ENCODE measurements at regions not wholly inside any gene's neighbourhood (a gene's known extent, or its start where the extent isn't known, plus 50 kb on each side); places are given as distances from the start of the nearest gene placed in this dataset.

DNA sequence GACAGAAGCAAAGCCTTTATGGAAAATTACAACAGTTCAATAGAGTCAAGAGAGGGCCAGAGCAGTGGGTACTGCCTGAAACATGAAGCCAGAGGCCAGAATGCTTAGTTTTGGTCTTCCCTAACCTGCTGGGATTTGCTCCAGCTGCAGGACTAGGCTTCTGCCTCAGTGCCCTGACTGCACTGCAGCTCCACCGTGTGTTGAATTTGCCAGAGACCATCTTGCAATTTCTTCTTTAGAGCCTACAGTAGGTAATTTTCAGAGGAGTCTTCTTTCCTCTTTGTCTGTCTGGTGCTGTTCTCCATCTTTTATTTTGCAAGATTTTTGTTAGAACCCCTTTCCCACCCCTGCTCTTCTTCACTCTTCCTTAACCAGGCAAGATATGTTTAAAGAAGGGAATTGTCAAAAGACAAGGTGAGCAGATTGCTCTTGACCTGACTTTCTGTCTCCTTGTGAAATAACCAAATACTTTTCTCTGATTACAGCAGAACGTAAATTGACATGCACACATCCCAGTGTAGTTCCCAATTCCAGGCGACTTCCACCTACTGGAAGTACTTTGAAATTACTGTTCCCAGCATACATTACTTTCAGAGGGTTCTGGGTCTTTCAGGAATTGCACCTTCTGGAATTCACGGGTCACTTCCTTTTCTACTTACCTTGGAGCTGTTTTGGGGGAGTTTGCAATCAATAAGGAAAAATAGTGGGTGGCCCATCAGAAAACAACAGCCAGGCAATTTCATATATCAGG is 161.2 kb downstream of the MINAR1 start:
- Histone ChIP-seq H3K4me3 (replicated peaks in 1 of 3; ENCODE audit: insufficient read depth in 1 of 3, low read depth in 1 of 3, low read length in 3 of 3) (no peak overlapping the region), H3K9me3 (replicated peaks; ENCODE audit: control insufficient read depth, insufficient read depth, low read length) (no peaks in the 10 kb centered on the region), H4K20me1 (replicated peaks; ENCODE audit: control insufficient read depth, extremely low read depth, insufficient read depth, low read length) (no peaks in the 10 kb centered on the region), H3K79me2 (ENCODE audit: control insufficient read depth, insufficient read depth, low read length) (no peaks in the 10 kb centered on the region), H3K9ac (replicated peaks; ENCODE audit: extremely low read depth, insufficient read depth, low read length) (no peak overlapping the region), H3K4me2 (ENCODE audit: insufficient read depth, low read length) (no peak overlapping the region), H3K36me3 (ENCODE audit: control insufficient read depth in 2 of 2, extremely low read depth in 1 of 2, insufficient read depth in 2 of 2, low read length in 2 of 2) (no peaks in the 10 kb centered on the region), H3K9me1 (replicated peaks; ENCODE audit: control insufficient read depth, extremely low read depth, insufficient read depth, low read length) (no peaks in the 10 kb centered on the region), H3K27me3 (ENCODE audit: control insufficient read depth in 2 of 2, insufficient read depth in 2 of 2, low read length in 2 of 2) (no peaks in the 10 kb centered on the region), H3K4me1 (ENCODE audit: control insufficient read depth, extremely low read depth, insufficient read depth, low read length) (no peaks in the 10 kb centered on the region), H2AFZ (ENCODE audit: low read depth, low read length) (no peak overlapping the region), H3K27ac (ENCODE audit: insufficient read depth, low read depth, low read length) (no peak overlapping the region)
- DNase-seq (ENCODE audit: low read depth, low spot score), result peak; percentile 3
- CTCF ChIA-PET, result interaction anchor here (1.4 to 5.7 kb wide), 3 partner anchors 13 to 254 kb away, joined by 3 to 39 read pairs (median 26); no protein-coding TSS in a partner anchor
- TF ChIP-seq JUN (IDR thresholded peaks at IDR 0.05; ENCODE audit: borderline replicate concordance, insufficient read depth, insufficient read length, low read depth) (no peak), POLR2A (IDR thresholded peaks at IDR 0.05; ENCODE audit: low read depth, low read length) (no peak), MAX (IDR thresholded peaks at IDR 0.05; ENCODE audit: insufficient read depth, insufficient read length) (no peak), MYC (IDR thresholded peaks at IDR 0.05; ENCODE audit: low read depth, low read length) (no peak), GATA2 (IDR thresholded peaks at IDR 0.05; ENCODE audit: insufficient read depth, insufficient read length, low read depth, low read length) (no peak), POLR2AphosphoS5 (IDR thresholded peaks at IDR 0.05; ENCODE audit: insufficient read depth, low read depth, low read length) (no peak), EZH2 (IDR thresholded peaks at IDR 0.05; ENCODE audit: borderline replicate concordance, low read depth, low read length, severe bottlenecking) (no peak), FOS (IDR thresholded peaks at IDR 0.05; ENCODE audit: borderline replicate concordance, insufficient read depth, low read length) (no peak)
- TF ChIP-seq, protein P1, sequence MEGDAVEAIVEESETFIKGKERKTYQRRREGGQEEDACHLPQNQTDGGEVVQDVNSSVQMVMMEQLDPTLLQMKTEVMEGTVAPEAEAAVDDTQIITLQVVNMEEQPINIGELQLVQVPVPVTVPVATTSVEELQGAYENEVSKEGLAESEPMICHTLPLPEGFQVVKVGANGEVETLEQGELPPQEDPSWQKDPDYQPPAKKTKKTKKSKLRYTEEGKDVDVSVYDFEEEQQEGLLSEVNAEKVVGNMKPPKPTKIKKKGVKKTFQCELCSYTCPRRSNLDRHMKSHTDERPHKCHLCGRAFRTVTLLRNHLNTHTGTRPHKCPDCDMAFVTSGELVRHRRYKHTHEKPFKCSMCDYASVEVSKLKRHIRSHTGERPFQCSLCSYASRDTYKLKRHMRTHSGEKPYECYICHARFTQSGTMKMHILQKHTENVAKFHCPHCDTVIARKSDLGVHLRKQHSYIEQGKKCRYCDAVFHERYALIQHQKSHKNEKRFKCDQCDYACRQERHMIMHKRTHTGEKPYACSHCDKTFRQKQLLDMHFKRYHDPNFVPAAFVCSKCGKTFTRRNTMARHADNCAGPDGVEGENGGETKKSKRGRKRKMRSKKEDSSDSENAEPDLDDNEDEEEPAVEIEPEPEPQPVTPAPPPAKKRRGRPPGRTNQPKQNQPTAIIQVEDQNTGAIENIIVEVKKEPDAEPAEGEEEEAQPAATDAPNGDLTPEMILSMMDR (IDR thresholded peaks at IDR 0.05; ENCODE audit: extremely low read depth in 1 of 2, insufficient read depth in 1 of 2, low read depth in 1 of 2, low read length in 2 of 2), result no peak
- dilution Hi-C loops (cut with MboI; ENCODE audit: extremely low pct_ligation_motif_present, low sequenced_read_pairs) (no loop called here), intact Hi-C loops (cut with micrococcal nuclease) (no loop called here)
- POLR2A ChIA-PET, result no interaction called here
- FAIRE-seq, result no peak
- no TSS peak for BruUV-seq (replicated peaks)

Data from endothelial cell of umbilical vein (primary cell).